ENCODE measurements at regions not wholly inside any gene's neighbourhood (a gene's known extent, or its start where the extent isn't known, plus 50 kb on each side); places are given as distances from the start of the nearest gene placed in this dataset.

- TF ChIP-seq, protein P1, sequence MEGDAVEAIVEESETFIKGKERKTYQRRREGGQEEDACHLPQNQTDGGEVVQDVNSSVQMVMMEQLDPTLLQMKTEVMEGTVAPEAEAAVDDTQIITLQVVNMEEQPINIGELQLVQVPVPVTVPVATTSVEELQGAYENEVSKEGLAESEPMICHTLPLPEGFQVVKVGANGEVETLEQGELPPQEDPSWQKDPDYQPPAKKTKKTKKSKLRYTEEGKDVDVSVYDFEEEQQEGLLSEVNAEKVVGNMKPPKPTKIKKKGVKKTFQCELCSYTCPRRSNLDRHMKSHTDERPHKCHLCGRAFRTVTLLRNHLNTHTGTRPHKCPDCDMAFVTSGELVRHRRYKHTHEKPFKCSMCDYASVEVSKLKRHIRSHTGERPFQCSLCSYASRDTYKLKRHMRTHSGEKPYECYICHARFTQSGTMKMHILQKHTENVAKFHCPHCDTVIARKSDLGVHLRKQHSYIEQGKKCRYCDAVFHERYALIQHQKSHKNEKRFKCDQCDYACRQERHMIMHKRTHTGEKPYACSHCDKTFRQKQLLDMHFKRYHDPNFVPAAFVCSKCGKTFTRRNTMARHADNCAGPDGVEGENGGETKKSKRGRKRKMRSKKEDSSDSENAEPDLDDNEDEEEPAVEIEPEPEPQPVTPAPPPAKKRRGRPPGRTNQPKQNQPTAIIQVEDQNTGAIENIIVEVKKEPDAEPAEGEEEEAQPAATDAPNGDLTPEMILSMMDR (conservative IDR thresholded peaks at IDR 0.05; ENCODE audit: low read depth, low read length) = no peak
- H3K9me2 ChIP-seq (replicated peaks; ENCODE audit: low read length) = no peaks in the 10 kb centered on the region
- H3K79me2 ChIP-seq (ENCODE audit: low read length) = no peaks in the 10 kb centered on the region
- CTCF ChIA-PET = no interaction called here
- H3K9ac ChIP-seq (ENCODE audit: low read length) = no peak overlapping the region
- H3K36me3 ChIP-seq (ENCODE audit: low read depth, low read length) = no peaks in the 10 kb centered on the region
- no peak for DNase-seq
- H3K27ac ChIP-seq (ENCODE audit: low read length) = no peak overlapping the region
- no TSS peak for BruUV-seq (replicated peaks)
- no peaks in the 10 kb centered on the region for H3F3A ChIP-seq (ENCODE audit: low read length, unreplicated experiment)
- H4K20me1 ChIP-seq (ENCODE audit: low read length) = no peaks in the 10 kb centered on the region
- no peaks in the 10 kb centered on the region for H3K27me3 ChIP-seq (ENCODE audit: low read length)
- H3K9me3 ChIP-seq (ENCODE audit: low read length) = no peaks in the 10 kb centered on the region
- POLR2A ChIA-PET (ENCODE audit: unreplicated experiment) = no interaction called here
- H2AFZ ChIP-seq (ENCODE audit: low read length) = no peak overlapping the region
- H3K4me3 ChIP-seq (ENCODE audit: low read length) = no peak overlapping the region
- no peaks in the 10 kb centered on the region for H3K4me1 ChIP-seq (ENCODE audit: insufficient read depth, low read length)
- no peak overlapping the region for H3K4me2 ChIP-seq (ENCODE audit: low read length)
- intact Hi-C loops (cut with micrococcal nuclease) = no loop called here
- ATAC-seq = no peak
These were observed 285.3 kb downstream of the SMARCA1 start for GRCh38 chrX:129238011-129238410.

GRCh38 chrX:129235903-129236302, 287.4 kb downstream of the SMARCA1 start:
- Histone ChIP-seq H3K4me1 (ENCODE audit: insufficient read depth, low read length) (no peaks in the 10 kb centered on the region), H3K27ac (ENCODE audit: low read length) (no peak overlapping the region), H3K36me3 (ENCODE audit: low read depth, low read length) (no peaks in the 10 kb centered on the region), H3K9me3 (ENCODE audit: low read length) (no peaks in the 10 kb centered on the region), H3K9me2 (replicated peaks; ENCODE audit: low read length) (no peaks in the 10 kb centered on the region), H4K20me1 (ENCODE audit: low read length) (no peaks in the 10 kb centered on the region), H2AFZ (ENCODE audit: low read length) (no peak overlapping the region), H3K79me2 (ENCODE audit: low read length) (no peaks in the 10 kb centered on the region), H3K27me3 (ENCODE audit: low read length) (no peaks in the 10 kb centered on the region), H3F3A (ENCODE audit: low read length, unreplicated experiment) (no peaks in the 10 kb centered on the region), H3K4me3 (ENCODE audit: low read length) (no peak overlapping the region), H3K4me2 (ENCODE audit: low read length) (no peak overlapping the region), H3K9ac (ENCODE audit: low read length) (no peak overlapping the region)
- CTCF ChIA-PET = no interaction called here
- DNase-seq (no peak), ATAC-seq (no peak)
- BruUV-seq (replicated peaks) = no TSS peak
- POLR2A ChIA-PET (ENCODE audit: unreplicated experiment) = no interaction called here
- no peak for TF ChIP-seq EZH2 (IDR thresholded peaks at IDR 0.05; ENCODE audit: low read length, unreplicated experiment)
- TF ChIP-seq, protein P1 (conservative IDR thresholded peaks at IDR 0.05; ENCODE audit: low read depth, low read length) = no peak
- TF ChIP-seq EZH2phosphoT487 (IDR thresholded peaks at IDR 0.05; ENCODE audit: borderline replicate concordance, low read length) = no peak
- intact Hi-C loops (cut with micrococcal nuclease) = no loop called here

DNA sequence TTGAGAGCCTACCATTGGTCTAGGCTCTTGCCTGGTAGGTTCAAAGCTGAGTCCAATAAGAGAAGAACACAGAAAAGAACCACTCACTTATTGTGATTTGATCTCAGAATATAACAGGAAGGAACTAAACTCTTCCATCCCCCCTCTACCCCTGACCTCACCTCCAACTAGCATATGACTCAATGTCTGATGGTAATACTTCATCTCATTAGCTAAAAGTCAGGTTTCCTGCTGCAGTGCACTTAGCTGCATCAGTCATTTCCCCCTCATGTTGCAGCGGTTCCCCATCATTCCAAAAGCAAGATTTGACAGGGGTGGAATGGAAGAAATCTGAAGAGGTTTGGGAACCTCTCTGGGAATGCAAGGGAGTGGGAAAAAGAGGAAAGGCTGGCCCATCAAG, 289.5 kb downstream of the SMARCA1 start:
- intact Hi-C loops (cut with micrococcal nuclease) = no loop called here
- Histone ChIP-seq H3K27ac (ENCODE audit: low read length) (no peak overlapping the region), H3K4me2 (ENCODE audit: low read length) (no peak overlapping the region), H4K20me1 (ENCODE audit: low read length) (no peaks in the 10 kb centered on the region), H3K9me2 (replicated peaks; ENCODE audit: low read length) (no peaks in the 10 kb centered on the region), H3K27me3 (ENCODE audit: low read length) (no peaks in the 10 kb centered on the region), H3K4me3 (ENCODE audit: low read length) (no peak overlapping the region), H3K9me3 (ENCODE audit: low read length) (no peaks in the 10 kb centered on the region), H3K36me3 (ENCODE audit: low read depth, low read length) (no peaks in the 10 kb centered on the region), H3K4me1 (ENCODE audit: insufficient read depth, low read length) (no peaks in the 10 kb centered on the region), H3K9ac (ENCODE audit: low read length) (no peak overlapping the region), H3F3A (ENCODE audit: low read length, unreplicated experiment) (no peaks in the 10 kb centered on the region), H2AFZ (ENCODE audit: low read length) (no peak overlapping the region), H3K79me2 (ENCODE audit: low read length) (no peaks in the 10 kb centered on the region)
- POLR2A ChIA-PET (ENCODE audit: unreplicated experiment) = no interaction called here
- BruUV-seq (replicated peaks) = no TSS peak
- ATAC-seq (no peak), DNase-seq (no peak)
- TF ChIP-seq, protein P1 (conservative IDR thresholded peaks at IDR 0.05; ENCODE audit: low read depth, low read length) = no peak
- no peak for TF ChIP-seq EZH2 (IDR thresholded peaks at IDR 0.05; ENCODE audit: low read length, unreplicated experiment)
- TF ChIP-seq EZH2phosphoT487 (IDR thresholded peaks at IDR 0.05; ENCODE audit: borderline replicate concordance, low read length) = no peak
- CTCF ChIA-PET = no interaction called here
